ENCODE measurements at regions not wholly inside any gene's neighbourhood (a gene's known extent, or its start where the extent isn't known, plus 50 kb on each side); places are given as distances from the start of the nearest gene placed in this dataset.

GRCh38 chr16:87231911-87232310, 85.3 kb downstream of the C16orf95 start:
- TF ChIP-seq CTCF (conservative IDR thresholded peaks at IDR 0.05 in 1 of 2, IDR thresholded peaks at IDR 0.05 in 1 of 2; ENCODE audit: low read depth in 1 of 2, low read length in 2 of 2) (no peak), EZH2 (IDR thresholded peaks at IDR 0.05; ENCODE audit: low read length, missing control alignments) (no peak)
